ENCODE measurements at regions not wholly inside any gene's neighbourhood (a gene's known extent, or its start where the extent isn't known, plus 50 kb on each side); places are given as distances from the start of the nearest gene placed in this dataset.
"Not testable (repeated sequence)": the region's sequence is repeated elsewhere in the genome, so short reads cannot be mapped to it uniquely, and the experiment has no call there.

DNA sequence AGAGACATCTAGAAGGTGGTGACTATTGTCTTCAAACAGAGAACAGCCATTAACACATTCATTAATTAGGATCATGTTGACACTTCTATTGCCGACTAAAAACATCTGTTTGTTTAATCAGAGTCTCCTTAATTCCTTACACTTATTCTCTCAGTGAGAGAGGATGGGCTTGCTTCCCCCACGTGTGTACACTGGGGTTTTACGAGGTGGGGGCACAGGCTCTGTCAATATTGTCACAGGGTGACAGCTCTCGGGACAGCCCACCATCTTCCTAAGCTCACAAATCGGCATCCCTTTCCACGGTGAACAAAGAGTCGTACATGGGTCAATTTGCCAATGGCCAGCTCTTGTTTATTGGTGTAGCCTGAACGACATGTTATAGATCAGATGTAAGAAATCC, 413.2 kb downstream of the MIAT start:
- DNase-seq = no peak

DNA sequence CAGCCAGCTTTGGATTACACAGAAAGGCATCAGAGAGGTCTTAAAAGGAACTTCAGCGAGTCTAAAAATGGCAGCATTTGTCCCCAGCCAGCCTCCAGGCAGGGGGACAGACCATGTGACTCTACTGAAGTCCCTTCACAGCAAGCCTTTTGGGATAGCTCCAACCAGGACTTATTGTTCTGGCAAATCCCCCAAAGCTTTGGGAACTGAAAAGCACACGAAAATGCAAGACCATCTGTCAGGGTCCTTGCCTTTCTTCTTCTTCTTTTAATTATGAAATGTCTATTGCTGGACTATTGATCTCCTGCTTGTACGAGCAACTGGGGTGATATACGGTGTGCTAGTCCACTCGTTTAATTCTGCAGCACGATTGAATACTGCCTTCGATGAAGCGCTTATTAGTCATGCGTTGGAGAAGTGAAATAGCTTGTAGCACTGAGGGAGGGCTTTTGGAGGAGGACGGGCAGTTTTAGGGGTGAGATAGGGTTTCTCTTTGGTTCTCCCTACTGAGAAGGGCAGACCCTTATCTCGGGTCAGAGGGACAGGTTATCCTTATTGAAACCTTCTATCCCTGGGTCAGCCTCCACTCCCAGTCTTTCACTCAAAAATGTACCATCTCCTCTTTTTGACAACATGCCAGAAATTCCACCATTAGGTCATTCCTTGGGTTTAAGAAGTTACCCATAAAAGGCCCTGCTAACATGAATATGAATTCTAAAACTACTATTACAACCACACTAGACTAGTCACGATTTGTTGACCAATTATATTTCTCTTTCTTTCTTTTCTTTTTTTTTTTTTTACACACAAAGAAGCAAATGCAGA, 416.4 kb downstream of the MIAT start:
- DNase-seq = no peak

DNA sequence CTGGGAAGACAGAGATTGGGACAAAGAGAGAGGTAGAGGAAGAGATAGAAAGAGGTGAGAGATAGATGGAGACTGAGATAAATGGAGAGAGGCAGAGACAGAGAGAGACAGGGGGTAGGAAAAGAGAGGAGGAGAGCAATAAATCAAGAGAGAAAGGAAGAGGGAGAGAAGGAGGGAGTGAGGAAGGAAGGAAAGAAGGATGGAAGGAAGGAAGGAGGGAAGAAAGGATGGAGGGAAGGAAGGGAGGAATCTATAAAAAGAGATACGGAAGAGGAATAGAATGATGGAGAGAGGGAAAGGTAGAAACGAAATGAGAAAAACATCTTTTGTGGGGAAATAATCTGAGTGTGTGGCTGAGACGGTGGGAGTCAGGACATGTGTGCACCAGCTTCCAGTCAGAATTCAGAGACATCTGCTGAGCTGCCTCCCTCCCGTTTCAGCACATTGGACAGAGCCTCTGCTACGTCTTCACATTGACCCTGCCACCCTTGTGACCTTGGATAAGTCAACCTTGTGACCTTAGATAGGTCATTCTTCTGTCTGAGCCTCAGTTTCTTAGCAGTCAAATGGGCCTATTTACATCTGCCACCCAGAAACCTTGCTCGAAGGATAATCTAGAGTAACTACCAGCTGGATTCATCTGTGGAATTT, 417.8 kb downstream of the MIAT start:
- DNase-seq = no peak

DNA sequence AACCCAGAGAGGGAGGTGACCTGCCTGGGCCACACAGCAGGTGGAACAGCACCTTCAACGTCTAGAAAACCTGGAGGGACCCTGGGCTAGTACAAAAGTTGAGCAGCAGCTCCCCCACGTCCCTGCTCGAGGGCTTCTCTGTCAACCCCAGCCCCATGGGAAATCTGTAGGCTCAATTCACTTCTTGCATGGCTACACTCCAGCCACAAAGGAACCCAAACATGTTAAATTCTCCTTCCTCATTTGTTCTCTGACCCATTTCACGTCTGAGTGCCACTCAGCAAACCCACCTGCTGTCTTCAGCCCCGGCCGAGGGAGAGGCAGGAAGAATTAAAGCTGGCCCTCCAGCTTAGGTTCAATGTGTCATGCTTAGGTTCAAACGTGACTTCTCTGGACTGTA, 418.5 kb downstream of the MIAT start:
- no peak for DNase-seq

DNA sequence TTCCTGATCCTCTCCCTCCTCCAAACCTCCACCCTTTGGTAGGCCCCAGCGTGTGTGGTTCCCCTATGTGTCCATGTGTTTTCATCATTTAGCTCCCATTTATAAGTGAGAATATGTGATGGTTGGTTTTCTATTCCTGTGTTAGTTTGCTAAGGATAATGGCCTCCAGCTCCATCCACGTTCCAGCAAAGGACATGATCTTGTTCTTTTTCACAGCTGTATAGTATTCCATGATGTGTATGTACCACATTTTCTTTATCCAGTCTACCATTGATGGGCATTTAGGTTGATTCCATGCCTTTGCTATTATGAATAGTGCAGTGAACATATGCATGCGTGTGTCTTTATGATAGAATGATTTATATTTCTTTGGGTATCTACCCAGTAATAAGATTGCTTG, 420.7 kb downstream of the MIAT start:
- not testable (repeated sequence) for DNase-seq

DNA sequence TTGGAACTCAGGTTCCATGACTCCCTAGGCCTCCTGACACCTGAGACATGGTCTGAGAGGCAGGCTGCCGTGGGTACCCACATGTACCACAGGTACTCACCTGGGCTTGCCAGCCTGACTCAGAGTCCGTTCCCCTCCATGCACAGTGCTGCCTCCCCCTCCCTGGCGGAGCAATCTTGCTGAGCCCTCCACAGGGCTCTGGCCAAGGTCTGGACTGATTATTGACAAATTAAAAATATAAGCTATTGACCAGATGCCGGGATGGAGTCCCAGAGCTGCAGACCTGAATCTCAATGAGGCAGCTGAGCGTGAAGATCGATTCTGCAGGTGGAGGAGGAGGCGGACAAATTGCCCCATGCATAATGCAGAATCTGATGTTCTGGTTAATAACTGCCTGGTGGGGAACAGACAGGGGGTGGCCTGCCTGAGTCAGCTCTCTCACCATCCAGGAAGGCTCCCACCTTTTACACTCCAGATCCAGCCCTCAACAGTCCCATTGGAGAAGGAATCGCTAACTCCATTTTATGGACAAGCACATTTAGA, 422.7 kb downstream of the MIAT start:
- no peak for DNase-seq

DNA sequence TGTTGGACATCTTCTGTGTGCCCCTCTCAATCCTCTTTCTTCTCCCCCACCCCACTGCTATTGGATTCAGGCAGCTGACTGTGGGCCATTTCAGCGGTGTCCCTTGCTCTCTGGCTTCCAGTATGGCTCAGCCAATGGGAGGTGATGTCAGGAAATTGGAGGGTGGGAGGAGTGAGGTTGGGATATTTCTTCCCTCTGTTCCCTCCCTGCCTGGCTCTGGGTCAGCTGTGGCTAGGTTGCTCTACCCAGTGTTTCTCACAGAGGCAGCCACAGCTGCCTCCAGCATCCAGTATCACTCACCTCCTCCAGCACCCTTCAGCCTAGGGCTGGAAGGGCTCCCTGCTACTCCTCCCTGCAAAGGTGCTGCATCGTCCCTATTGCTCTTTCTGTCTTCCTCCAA, 423.5 kb downstream of the MIAT start:
- no peak for DNase-seq

DNA sequence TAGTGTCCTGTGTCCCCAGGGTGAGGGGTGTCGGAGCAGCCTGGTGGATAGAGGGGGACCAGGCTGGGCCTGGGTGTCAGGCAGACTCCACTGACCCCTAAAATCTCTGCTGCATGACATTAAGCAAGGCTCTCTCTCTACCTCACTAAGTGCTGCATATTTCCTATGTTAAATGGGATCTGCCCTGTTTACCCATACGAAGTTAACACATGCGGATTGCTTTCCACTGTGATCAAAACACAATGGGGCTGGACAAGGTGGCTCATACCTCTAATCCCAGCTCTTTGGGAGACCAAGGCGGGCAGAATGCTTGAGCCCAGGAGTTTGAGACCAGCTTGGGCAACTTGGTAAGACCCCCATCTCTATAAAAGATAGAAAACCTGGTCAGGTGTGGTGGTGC, 426.2 kb downstream of the MIAT start:
- DNase-seq = no peak

DNA sequence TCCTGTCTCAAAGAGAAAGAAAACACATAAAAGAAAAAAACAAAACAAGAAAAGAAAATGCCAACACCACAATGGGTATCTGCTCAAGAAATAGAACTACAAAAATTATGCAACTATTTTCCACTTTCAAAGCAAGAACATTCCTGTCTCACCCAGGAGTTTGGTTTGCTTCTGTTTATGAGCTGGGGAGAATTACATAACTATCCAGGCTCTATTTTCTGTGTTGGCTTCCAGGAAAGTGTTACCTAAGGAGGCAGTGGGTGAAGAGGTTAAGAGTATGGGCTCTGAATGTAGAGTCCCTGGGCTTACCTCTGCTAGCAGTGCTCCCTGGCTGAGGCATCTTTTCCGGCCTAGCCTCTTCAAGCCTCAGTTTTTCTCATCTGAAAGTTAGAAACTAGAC, 426.7 kb downstream of the MIAT start:
- no peak for DNase-seq

DNA sequence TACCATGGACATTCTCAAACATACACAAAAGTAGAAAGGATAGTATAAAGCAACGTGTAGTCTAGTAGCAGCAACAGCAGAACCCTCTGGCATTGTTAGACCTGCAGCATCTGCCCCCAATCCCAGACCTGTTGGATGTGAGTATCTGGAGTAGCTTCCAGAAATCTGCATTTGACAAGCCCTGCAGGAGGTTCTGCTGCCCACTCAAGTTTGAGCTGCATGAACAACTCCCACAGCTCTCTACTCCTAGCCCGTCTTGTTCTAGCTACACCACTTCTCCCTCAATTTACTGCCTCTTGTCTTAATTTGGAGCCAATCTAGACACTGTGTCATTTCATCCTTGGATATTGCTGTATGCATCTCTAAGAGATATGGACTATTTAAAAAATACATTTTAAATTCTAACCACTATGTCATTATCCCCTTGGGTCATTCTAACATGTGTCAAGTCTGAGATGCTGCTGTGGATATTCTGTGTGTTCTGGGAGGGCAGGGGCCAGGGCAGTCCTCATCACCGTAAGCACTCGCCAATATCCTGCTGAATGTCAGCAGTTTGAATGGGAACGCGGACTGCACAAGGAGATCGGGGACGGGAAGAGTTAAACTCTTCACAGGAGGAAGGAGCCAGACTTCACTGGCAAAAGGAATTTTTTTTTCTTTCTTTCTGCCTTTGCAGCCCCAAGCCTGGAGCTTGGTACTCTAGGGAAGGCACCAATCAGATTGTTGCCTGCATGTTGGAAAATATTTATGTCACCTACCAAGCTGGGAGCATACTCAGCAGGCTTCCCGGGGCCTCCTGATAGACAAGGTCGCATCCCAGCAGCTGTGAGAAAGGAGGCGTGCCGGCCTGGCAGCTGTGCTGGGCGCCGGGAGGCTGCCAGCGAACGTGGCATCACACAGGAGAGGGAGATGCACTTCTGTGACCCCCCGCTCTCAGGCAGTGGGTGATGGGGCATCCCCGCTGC, 429.0 kb downstream of the MIAT start:
- DNase-seq = peak; percentile 68

DNA sequence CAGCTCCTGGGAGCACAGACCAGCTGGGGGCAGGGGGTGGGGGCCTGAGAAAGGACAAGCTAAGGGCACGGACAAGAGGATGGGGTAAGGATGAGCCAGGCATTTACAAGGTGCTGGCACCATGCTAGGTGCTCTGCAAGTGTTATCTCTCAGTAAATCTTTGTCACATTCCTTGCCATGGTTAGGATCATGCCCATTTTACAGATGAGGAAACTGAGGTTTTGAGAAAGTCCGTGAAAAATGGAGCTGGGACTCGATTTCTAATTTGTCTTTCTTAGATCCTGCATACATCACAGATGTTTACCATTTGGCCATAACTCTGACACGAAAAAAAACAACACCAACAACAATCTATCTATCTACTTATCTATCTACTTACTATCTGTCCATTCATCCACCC, 429.7 kb downstream of the MIAT start:
- DNase-seq = no peak

DNA sequence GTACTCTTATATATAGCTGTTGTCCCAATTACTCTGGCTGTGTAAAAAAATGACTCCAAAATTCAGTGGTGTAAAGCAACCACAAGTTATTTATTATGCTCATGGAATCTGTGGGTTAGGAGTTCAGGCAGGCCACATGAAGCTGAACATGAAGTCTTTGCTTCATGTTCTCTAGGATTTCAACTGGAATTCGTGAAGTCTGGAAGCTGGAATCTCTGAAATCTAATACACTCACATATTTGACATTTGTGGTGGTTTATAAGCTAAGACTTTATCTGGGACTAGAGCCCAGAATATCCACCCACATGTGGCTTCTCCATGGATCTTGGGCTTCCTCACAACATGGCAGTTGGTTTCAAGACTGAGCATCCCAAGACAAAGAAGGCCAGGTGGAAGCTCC, 430.6 kb downstream of the MIAT start:
- no peak for DNase-seq

DNA sequence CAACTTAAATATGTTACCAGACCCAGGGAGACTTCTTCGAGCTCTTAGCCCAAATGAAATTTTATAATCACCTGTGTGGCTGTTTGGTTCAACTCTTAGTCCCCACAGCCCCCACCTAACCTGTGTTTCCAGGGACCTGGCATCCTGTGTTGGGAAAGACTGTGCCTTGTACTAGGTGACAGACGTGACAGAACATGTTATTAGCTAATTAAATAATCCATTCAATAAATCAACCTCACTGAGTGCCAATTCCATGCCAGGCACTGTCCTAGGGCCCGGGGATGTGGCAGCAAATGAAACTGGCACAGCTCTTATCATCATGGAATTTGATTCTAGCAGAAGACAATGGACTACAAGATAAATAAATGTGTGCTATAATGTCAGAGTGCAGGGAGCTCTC, 431.9 kb downstream of the MIAT start:
- DNase-seq = no peak

DNA sequence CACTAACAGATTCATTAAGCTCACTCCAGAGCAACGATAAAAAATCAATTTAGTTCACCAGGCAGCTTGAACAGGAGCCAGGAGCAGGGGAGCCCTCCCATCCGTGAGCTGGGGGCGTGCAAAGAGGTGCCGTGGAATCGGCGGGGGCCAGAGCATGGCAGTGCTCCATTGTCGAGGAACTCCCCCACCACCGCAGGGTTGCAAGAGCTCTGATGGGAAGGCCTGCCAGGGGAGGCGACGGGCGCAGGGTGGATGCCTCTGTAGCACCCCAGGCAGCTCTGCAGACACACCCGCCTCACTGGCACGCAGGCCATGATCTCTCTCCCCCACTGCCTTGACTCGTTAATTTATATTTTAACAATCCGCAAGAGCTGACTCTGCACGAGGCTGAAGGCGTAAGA, 433.2 kb downstream of the MIAT start:
- DNase-seq = no peak

DNA sequence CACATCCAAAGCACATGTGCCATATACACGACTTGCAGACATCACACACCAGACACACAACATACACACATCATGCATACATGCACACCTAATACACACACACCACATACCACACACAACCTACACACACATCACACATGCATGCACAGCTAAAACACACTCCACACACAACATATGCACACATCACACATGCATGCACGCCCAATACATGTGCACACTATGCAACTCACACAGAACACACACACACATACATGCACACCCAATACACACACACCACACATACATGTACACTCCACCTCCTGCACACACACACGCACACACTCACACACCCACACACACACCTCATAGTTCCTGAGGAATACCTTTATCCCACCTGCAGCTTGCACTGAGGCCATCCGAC, 436.0 kb downstream of the MIAT start:
- no peak for DNase-seq

DNA sequence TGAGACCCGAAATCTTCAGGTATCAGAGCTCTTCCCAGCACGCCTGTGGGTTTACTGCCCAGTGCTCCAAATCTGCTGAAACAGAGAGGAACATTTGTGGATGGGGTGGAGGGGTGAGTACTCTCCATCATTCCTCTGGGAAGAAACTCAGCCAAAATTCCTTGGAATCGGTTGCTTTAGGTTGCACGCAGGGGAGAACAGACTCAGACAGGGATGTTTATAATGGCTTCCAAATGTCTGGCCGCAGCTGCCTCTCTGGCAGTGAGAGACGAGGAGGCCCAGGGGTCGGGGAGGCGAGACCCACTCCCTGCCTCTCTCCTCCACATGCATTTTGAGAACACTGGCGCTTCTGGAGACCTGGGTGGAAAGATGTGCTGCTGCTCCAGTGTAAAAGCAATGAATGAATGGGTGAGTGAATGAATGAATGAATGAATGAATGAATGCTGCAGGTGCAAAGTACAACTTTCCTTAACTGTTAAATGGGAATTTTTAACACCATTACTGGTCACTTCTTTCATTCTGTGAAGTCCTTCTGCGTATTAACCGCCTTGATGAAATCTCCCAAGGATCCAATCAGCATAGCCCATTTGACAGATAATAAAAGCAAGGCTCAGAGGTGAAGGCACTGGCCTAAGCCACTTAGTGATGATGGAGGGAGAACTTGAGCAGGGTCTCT, 437.4 kb downstream of the MIAT start:
- peak; percentile 88 for DNase-seq

DNA sequence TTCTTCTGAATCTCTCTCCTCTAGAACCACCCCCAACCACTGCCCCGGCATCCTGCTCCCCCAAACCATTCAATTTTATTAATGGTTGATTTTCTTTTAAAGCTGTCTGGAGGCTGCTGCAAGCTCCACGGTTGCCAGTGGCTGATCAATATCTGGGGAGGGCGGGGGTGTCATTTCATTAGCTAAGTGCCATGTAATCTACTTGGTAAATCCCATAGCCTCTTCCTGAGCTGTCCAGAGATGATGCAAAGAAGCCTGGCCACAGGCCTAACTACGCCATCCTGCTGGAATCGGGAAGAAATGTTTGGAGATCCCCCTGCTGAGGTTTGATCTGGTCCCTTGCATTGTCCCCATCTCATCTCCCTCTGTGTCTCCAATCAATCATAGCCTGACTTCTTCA, 440.1 kb downstream of the MIAT start:
- no peak for DNase-seq

DNA sequence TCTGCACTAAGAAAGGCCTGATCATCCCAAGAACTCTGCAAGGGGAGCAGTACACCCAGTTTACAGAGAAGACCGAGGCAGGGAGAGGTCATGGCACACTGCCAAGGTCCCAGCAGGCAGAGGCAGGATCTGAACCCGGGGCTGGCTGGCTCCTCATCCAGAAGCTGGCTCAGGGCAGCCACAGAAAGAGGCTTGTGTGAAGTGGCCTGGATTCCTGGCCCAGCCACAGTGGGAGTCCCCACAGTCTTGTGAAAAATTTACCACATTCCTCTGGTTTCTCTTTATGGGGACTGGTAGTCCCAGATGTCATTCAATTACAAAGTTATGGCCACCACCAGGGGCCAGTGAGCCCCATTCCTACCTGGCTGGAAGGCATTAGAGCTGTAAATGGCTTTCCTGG, 440.5 kb downstream of the MIAT start:
- no peak for DNase-seq

DNA sequence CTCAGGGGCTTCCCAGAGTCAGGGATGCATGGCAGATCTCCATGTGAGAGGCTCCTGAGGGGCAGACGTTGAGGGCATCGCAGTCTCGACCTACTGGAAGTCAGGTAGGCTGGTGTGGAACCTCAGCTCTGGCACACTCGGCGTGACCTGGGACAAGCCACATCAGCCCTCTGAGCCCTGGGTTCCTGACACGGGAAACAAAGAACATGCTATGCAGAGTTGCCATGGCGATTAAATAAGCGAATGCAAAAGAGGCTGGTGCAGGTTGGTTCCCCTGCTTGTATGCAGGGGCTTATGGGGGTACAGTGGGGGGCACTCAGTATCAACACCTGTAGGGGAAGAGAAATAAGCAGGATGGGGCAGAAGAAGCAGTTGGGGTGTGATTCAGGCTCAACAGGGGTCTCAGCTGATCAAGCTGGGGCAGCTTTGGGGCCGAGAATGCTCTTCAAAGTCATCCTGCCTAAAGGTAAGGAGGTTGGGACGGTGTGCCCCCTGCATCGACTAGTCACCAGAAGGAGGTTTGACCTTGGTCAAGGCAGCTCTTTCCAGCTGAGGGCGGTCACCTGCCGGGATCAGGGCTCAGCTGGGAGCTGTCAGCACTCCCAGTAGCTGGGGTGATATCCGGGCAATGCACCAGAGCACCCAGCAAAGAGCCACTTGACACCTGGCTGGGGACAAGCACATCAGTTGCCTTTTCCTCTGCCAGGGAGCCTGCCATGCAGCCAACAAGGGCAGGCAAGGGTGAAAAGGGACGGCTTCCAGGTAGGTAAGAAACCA, 442.7 kb downstream of the MIAT start:
- DNase-seq = no peak

DNA sequence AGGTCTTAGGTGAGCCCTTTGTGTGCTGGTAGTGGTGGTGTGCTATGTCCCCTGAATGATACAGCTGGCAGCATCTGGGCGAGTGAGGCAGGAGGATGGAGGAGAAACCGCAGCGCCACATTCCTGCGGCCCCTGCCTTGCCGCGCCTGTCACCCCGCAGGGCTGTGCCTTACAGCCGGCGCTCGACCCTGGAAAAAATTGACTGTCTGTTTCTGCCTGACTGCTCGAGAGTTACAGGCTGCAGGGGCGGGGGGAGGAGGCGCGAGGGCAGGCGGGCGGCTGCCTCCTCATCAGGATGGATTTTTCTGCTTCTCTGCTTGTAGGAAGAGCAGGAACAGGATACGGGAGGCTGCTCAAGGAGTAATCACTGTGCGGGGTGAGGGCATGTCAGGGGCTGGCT, 443.4 kb downstream of the MIAT start:
- peak; percentile 65 for DNase-seq

DNA sequence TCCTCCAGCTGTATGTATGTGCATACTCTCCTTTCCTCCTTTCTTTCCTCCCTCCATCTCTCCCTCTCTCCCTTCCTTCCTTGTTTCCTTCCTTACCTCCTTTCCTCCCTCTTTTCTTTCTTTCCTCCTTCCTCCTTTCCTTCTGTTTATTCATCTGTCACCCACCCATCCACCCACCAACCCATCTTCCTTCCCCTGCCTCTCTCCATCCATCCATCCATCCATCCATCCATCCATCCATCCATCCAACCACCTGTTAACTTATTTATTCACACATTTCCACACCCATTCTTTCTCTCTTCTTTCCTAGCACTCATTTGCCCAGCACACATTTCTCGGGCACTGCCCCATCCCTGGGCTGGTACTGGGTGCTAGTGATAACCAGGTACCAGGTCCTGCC, 443.9 kb downstream of the MIAT start:
- DNase-seq = no peak

DNA sequence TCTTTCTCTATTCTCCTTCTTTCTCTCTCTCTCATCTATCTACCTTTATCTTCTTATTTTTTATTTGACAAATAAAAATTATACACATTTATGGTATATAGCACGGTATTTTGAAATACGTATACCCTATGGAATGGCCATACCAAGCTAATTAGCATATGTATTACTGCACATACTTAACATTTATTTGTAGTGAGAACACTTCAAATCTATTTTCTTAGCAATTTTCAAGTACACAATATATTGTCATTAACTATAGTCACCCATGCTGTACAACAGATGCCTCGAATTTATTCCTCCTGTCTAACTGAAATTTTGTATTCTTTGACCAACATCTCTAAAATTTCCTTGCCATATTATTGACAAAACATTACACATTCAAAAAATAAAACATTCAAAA, 447.1 kb downstream of the MIAT start:
- no peak for DNase-seq
